DOHH2 (cell line): ENCODE measurements at regions not wholly inside any gene's neighbourhood (a gene's known extent, or its start where the extent isn't known, plus 50 kb on each side); places are given as distances from the start of the nearest gene placed in this dataset.

Experiments used
- H3F3A ChIP-seq: fragments of 200-600 bp; sonication (generic), shearing (Covaris generic); 2 replicates; pipeline ENCODE4 v1.6.0; 2016; ENCODE audit warnings: antibody characterized with exemption, mild to moderate bottlenecking; ENCODE audit not compliant: control insufficient read depth, insufficient read depth
- H3K27ac ChIP-seq: fragments of 200-600 bp; sonication (generic); 2 replicates; pipeline ENCODE4 v1.5.1; 2014; ENCODE audit warnings: low read depth, mild to moderate bottlenecking, low read length, moderate library complexity
- H3K27me3 ChIP-seq: fragments of 200-600 bp; sonication (generic); 2 replicates; pipeline ENCODE4 v1.6.1; 2014; ENCODE audit warnings: mild to moderate bottlenecking, low read length, mixed read lengths; ENCODE audit not compliant: control insufficient read depth
- H3K36me3 ChIP-seq: fragments of 200-600 bp; sonication (generic); 2 replicates; pipeline ENCODE4 v1.6.1; 2014; ENCODE audit warnings: mild to moderate bottlenecking, low read length, moderate library complexity, mixed read lengths; ENCODE audit not compliant: control insufficient read depth
- H3K4me1 ChIP-seq: fragments of 200-600 bp; sonication (generic); 2 replicates; pipeline ENCODE4 v1.6.1; 2014; ENCODE audit warnings: mild to moderate bottlenecking, low read length, mixed read lengths; ENCODE audit not compliant: control insufficient read depth
- H3K4me2 ChIP-seq: fragments of 200-600 bp; sonication (generic); 2 replicates; pipeline ENCODE4 v1.6.0; 2014; ENCODE audit warnings: mild to moderate bottlenecking, low read length, moderate library complexity
- H3K4me3 ChIP-seq: fragments of 200-600 bp; sonication (generic); 2 replicates; pipeline ENCODE4 v1.5.1; 2014; ENCODE audit warnings: mild to moderate bottlenecking, low read length, mixed read lengths
- H3K79me2 ChIP-seq: fragments of 200-600 bp; sonication (generic); 2 replicates; pipeline ENCODE4 v1.6.1; 2014; ENCODE audit warnings: mild to moderate bottlenecking, low read length, mixed read lengths; ENCODE audit not compliant: control insufficient read depth
- H3K9me2 ChIP-seq: fragments of 200-600 bp; sonication (generic); replicated peaks from 2 replicates; pipeline ENCODE4 v1.6.1; 2014; ENCODE audit warnings: mild to moderate bottlenecking, low read length, mixed read lengths; ENCODE audit not compliant: control insufficient read depth
- H3K9me3 ChIP-seq: fragments of 200-600 bp; sonication (generic); 2 replicates; pipeline ENCODE4 v1.6.1; 2014; ENCODE audit warnings: antibody characterized with exemption, low read length, mixed read lengths; ENCODE audit not compliant: control insufficient read depth, insufficient read depth
- H4K20me1 ChIP-seq: fragments of 200-600 bp; sonication (generic); 2 replicates; pipeline ENCODE4 v1.6.0; 2014; ENCODE audit warnings: low read depth, mild to moderate bottlenecking, antibody characterized with exemption, low read length, moderate library complexity; ENCODE audit not compliant: control insufficient read depth, insufficient read depth
- CTCF ChIP-seq: fragments of 200-600 bp; sonication (generic); IDR thresholded peaks from one replicate; pipeline ENCODE4 v1.5.1; 2014; ENCODE audit warnings: antibody characterized with exemption, mild to moderate bottlenecking, low read depth, low read length; ENCODE audit not compliant: poor library complexity, severe bottlenecking
- EZH2phosphoT487 ChIP-seq: fragments of 200-600 bp; sonication (generic); IDR thresholded peaks from 2 replicates; pipeline ENCODE4 v1.6.1; 2017; ENCODE audit warnings: borderline replicate concordance, mild to moderate bottlenecking, antibody characterized with exemption, low read length, moderate library complexity, mixed read lengths

GRCh38 chr20:10795286-10796026, 121.7 kb upstream of the JAG1 start:
- no peak for TF ChIP-seq CTCF
- no peak for TF ChIP-seq EZH2phosphoT487
- H4K20me1 ChIP-seq: no peaks in the 10 kb centered on the region
- H3F3A ChIP-seq: no peaks in the 10 kb centered on the region
- no peaks in the 10 kb centered on the region for H3K27me3 ChIP-seq
- no peak overlapping the region for H3K4me2 ChIP-seq
- no peak overlapping the region for H3K4me3 ChIP-seq
- no peaks in the 10 kb centered on the region for H3K36me3 ChIP-seq
- H3K9me2 ChIP-seq: no peaks in the 10 kb centered on the region
- H3K79me2 ChIP-seq: no peaks in the 10 kb centered on the region
- H3K9me3 ChIP-seq: no peaks in the 10 kb centered on the region
- no peak overlapping the region for H3K27ac ChIP-seq
- no peaks in the 10 kb centered on the region for H3K4me1 ChIP-seq

GRCh38 chr20:10798811-10799210, 125.0 kb upstream of the JAG1 start:
- Histone ChIP-seq H3K36me3 (no peaks in the 10 kb centered on the region), H3K4me3 (no peak overlapping the region), H3K9me2 (no peaks in the 10 kb centered on the region), H3K27ac (no peak overlapping the region), H3K4me2 (no peak overlapping the region), H3K9me3 (no peaks in the 10 kb centered on the region), H3K27me3 (no peaks in the 10 kb centered on the region), H3F3A (no peaks in the 10 kb centered on the region), H3K4me1 (no peaks in the 10 kb centered on the region), H3K79me2 (no peaks in the 10 kb centered on the region), H4K20me1 (no peaks in the 10 kb centered on the region)
- TF ChIP-seq EZH2phosphoT487: no peak
- no peak for TF ChIP-seq CTCF

- Histone ChIP-seq H4K20me1 (no peaks in the 10 kb centered on the region), H3K4me3 (no peak overlapping the region), H3K9me3 (no peaks in the 10 kb centered on the region), H3K27me3 (no peaks in the 10 kb centered on the region), H3K79me2 (no peaks in the 10 kb centered on the region), H3K27ac (no peak overlapping the region), H3K4me1 (no peaks in the 10 kb centered on the region), H3F3A (no peaks in the 10 kb centered on the region), H3K4me2 (no peak overlapping the region), H3K36me3 (no peaks in the 10 kb centered on the region), H3K9me2 (no peaks in the 10 kb centered on the region)
- no peak for TF ChIP-seq CTCF
Observed at GRCh38 chr20:10799735-10800134, 125.9 kb upstream of the JAG1 start.
